Activated CD4-positive, CD25-positive, alpha-beta regulatory T cell treated with anti-CD3 and anti-CD28 coated beads, Interleukin-2, amount 50 U/mL, for 24 hours (primary cell): ENCODE measurements at regions not wholly inside any gene's neighbourhood (a gene's known extent, or its start where the extent isn't known, plus 50 kb on each side); places are given as distances from the start of the nearest gene placed in this dataset.
"Not testable (repeated sequence)": the region's sequence is repeated elsewhere in the genome, so short reads cannot be mapped to it uniquely, and the experiment has no call there.

ENCODE experiments used
- ATAC-seq, 2 donors: fragments of 150-1000 bp; cut with Tn5 transposase; one replicate each; pipeline ENCODE4 v1.10.0; 2021; ENCODE audit warnings: mild to moderate bottlenecking in 1 of 2, moderate library complexity in 1 of 2

GRCh38 chr2:175679231-175679630, 322.8 kb downstream of the LNPK start:
- no peak for ATAC-seq

- no peak for ATAC-seq
Measured at GRCh38 chr2:175677880-175678279, 324.2 kb downstream of the LNPK start.

GRCh38 chr2:175676813-175677212, 325.3 kb downstream of the LNPK start:
- ATAC-seq = no peak

- ATAC-seq = not testable (repeated sequence)
Measured at GRCh38 chr2:175668804-175669203, 333.3 kb downstream of the LNPK start.

- no peak for ATAC-seq
Measured at GRCh38 chr2:175662335-175662734, 339.7 kb downstream of the LNPK start.

- ATAC-seq = no peak
Measured at GRCh38 chr2:175648577-175649063, 353.4 kb downstream of the LNPK start.

GRCh38 chr2:175647058-175647457, 355.0 kb downstream of the LNPK start:
- no peak for ATAC-seq

GRCh38 chr2:175640655-175641054, 361.4 kb downstream of the LNPK start:
- no peak for ATAC-seq

GRCh38 chr2:175633227-175633626, 368.8 kb downstream of the LNPK start:
- ATAC-seq = no peak

GRCh38 chr2:175631245-175631623, 370.8 kb downstream of the LNPK start:
- ATAC-seq = no peak

GRCh38 chr2:175630280-175631244, 371.5 kb downstream of the LNPK start:
- ATAC-seq = no peak

- no peak for ATAC-seq
Measured at GRCh38 chr2:175628243-175628642, 373.8 kb downstream of the LNPK start.

GRCh38 chr2:175627405-175627804, 374.7 kb downstream of the LNPK start:
- ATAC-seq = no peak

- no peak for ATAC-seq
Measured at GRCh38 chr2:175626796-175627195, 375.3 kb downstream of the LNPK start.

- no peak for ATAC-seq
Measured at GRCh38 chr2:175624785-175625184, 377.3 kb downstream of the LNPK start.

GRCh38 chr2:175624211-175624761, 377.8 kb downstream of the LNPK start:
- no peak for ATAC-seq

GRCh38 chr2:175621821-175622220, 380.2 kb downstream of the LNPK start:
- ATAC-seq = no peak

GRCh38 chr2:175620106-175620505, 382.0 kb downstream of the LNPK start:
- no peak for ATAC-seq

- ATAC-seq = no peak
Measured at GRCh38 chr2:175619179-175620045, 382.7 kb downstream of the LNPK start.

GRCh38 chr2:175612280-175612679, 389.8 kb downstream of the LNPK start:
- ATAC-seq = no peak

GRCh38 chr2:175606010-175606841, 395.8 kb downstream of the LNPK start:
- no peak for ATAC-seq

GRCh38 chr2:175605640-175606009, 396.4 kb downstream of the LNPK start:
- ATAC-seq = no peak
